ENCODE measurements at regions not wholly inside any gene's neighbourhood (a gene's known extent, or its start where the extent isn't known, plus 50 kb on each side); places are given as distances from the start of the nearest gene placed in this dataset.

DNA sequence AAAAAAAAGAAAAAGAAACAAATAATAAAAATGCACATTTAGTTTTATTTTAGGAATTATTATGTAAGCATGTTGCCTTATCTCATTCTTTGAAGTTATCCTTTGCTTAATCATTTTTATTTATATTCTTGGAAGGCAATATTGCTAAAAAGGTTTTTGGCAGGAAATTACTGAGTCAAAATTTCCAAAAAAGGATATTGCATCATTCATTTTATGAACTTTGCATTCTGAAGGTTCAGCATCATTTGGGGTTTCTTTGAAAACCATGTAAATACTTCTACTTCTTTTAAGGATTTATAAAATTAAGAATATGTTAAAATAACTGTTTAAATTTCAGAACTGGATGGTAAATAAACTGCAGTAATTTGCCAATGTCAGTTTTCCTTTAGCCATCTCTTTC lies 94.2 kb upstream of the CTNND2 start:
- peaks cover 10 to 14% of the 10 kb centered on the region in 2 experiments; a peak in 2 of 4 replicates for H3K9me3 ChIP-seq (ENCODE audit: control insufficient read depth in 1 of 2, insufficient read depth in 1 of 2, low read depth in 1 of 2, low read length in 2 of 2)
- no peaks in the 10 kb centered on the region for H4K20me1 ChIP-seq (ENCODE audit: insufficient read depth)
- no peaks in the 10 kb centered on the region for H3K36me3 ChIP-seq (ENCODE audit: control insufficient read depth in 1 of 2, insufficient read depth in 2 of 2, low read length in 2 of 2)
- no peaks in the 10 kb centered on the region for H3K9me2 ChIP-seq (ENCODE audit: insufficient read depth)
- no peaks in the 10 kb centered on the region for H3K27me3 ChIP-seq (ENCODE audit: insufficient read depth, low read length)
- no peak overlapping the region for H3K9ac ChIP-seq (ENCODE audit: low read length)
- H3K4me1 ChIP-seq (ENCODE audit: control insufficient read depth in 1 of 2, insufficient read depth in 2 of 2, low read length in 2 of 2): no peaks in the 10 kb centered on the region
- H3K27ac ChIP-seq (ENCODE audit: low read depth, low read length): no peak overlapping the region
- TF ChIP-seq ELF1 (IDR thresholded peaks at IDR 0.05; ENCODE audit: borderline replicate concordance, low read depth): no peak
- DNase-seq (ENCODE audit: low read depth, low spot score): no peak
- POLR2A ChIA-PET: no interaction called here
- no peak overlapping the region for H3K4me2 ChIP-seq (ENCODE audit: low read length)
- no peak overlapping the region for H3K4me3 ChIP-seq (replicated peaks in 1 of 2; ENCODE audit: low read depth in 1 of 2, low read length in 2 of 2)
- no peak for ATAC-seq
- H3K79me2 ChIP-seq (ENCODE audit: insufficient read depth, low read length): no peaks in the 10 kb centered on the region
- CTCF ChIA-PET: no interaction called here
- no peak overlapping the region for H2AFZ ChIP-seq (ENCODE audit: low read depth, low read length, poor library complexity, severe bottlenecking)
- RAD21 ChIA-PET (ENCODE audit: low non-redundant PET in 1 of 2, low total read pairs in 2 of 2, uncharacterized antibody in 2 of 2, unreplicated experiment in 2 of 2): no interaction called here
- intact Hi-C loops (cut with micrococcal nuclease): no loop called here
- BruUV-seq (replicated peaks): no TSS peak

DNA sequence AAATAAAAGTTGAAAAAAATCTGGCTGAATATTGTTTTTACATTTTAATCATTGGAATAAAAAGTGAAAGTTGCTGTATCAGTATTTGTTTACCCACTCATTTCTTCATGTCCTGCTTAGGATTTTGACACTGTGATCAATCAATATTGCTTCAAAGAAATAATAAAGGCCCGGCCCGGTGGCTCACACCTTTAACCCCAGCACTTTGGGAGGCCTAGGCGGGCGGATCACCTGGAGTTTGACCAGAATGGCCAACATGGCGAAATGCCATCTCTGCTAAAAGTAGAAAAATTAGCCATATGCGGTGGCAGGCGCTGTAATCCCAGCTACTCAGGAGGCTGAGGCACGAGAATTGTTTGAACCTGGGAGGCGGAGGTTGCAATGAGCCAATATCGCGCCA lies 93.7 kb upstream of the CTNND2 start:
- Histone ChIP-seq H2AFZ (ENCODE audit: low read depth, low read length, poor library complexity, severe bottlenecking) (no peak overlapping the region), H3K9me3 (ENCODE audit: control insufficient read depth in 1 of 2, insufficient read depth in 1 of 2, low read depth in 1 of 2, low read length in 2 of 2) (peaks cover 10 to 12% of the 10 kb centered on the region in 2 experiments; a peak in 2 of 4 replicates), H3K27ac (ENCODE audit: low read depth, low read length) (no peak overlapping the region), H3K9me2 (ENCODE audit: insufficient read depth) (no peaks in the 10 kb centered on the region), H3K79me2 (ENCODE audit: insufficient read depth, low read length) (no peaks in the 10 kb centered on the region), H3K4me3 (replicated peaks in 1 of 2; ENCODE audit: low read depth in 1 of 2, low read length in 2 of 2) (no peak overlapping the region), H3K27me3 (ENCODE audit: insufficient read depth, low read length) (no peaks in the 10 kb centered on the region), H3K36me3 (ENCODE audit: control insufficient read depth in 1 of 2, insufficient read depth in 2 of 2, low read length in 2 of 2) (no peaks in the 10 kb centered on the region), H3K9ac (ENCODE audit: low read length) (no peak overlapping the region), H3K4me1 (ENCODE audit: control insufficient read depth in 1 of 2, insufficient read depth in 2 of 2, low read length in 2 of 2) (no peaks in the 10 kb centered on the region), H4K20me1 (ENCODE audit: insufficient read depth) (no peaks in the 10 kb centered on the region), H3K4me2 (ENCODE audit: low read length) (no peak overlapping the region)
- CTCF ChIA-PET: no interaction called here
- intact Hi-C loops (cut with micrococcal nuclease): no loop called here
- ATAC-seq (no peak), DNase-seq (ENCODE audit: low read depth, low spot score) (no peak)
- no TSS peak for BruUV-seq (replicated peaks)
- RAD21 ChIA-PET (ENCODE audit: low non-redundant PET in 1 of 2, low total read pairs in 2 of 2, uncharacterized antibody in 2 of 2, unreplicated experiment in 2 of 2): no interaction called here
- POLR2A ChIA-PET: no interaction called here
- TF ChIP-seq ZNF274 (IDR thresholded peaks at IDR 0.05; ENCODE audit: low read depth, low read length) (no peak), SP1 (IDR thresholded peaks at IDR 0.05; ENCODE audit: low read depth) (no peak), ZFX (IDR thresholded peaks at IDR 0.05) (no peak), EZH2phosphoT487 (IDR thresholded peaks at IDR 0.05; ENCODE audit: borderline replicate concordance) (no peak), SRF (IDR thresholded peaks at IDR 0.05; ENCODE audit: low read depth) (no peak)
- TF ChIP-seq, protein P1, sequence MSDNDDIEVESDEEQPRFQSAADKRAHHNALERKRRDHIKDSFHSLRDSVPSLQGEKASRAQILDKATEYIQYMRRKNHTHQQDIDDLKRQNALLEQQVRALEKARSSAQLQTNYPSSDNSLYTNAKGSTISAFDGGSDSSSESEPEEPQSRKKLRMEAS (IDR thresholded peaks at IDR 0.05): no peak
- TF ChIP-seq, protein P2, sequence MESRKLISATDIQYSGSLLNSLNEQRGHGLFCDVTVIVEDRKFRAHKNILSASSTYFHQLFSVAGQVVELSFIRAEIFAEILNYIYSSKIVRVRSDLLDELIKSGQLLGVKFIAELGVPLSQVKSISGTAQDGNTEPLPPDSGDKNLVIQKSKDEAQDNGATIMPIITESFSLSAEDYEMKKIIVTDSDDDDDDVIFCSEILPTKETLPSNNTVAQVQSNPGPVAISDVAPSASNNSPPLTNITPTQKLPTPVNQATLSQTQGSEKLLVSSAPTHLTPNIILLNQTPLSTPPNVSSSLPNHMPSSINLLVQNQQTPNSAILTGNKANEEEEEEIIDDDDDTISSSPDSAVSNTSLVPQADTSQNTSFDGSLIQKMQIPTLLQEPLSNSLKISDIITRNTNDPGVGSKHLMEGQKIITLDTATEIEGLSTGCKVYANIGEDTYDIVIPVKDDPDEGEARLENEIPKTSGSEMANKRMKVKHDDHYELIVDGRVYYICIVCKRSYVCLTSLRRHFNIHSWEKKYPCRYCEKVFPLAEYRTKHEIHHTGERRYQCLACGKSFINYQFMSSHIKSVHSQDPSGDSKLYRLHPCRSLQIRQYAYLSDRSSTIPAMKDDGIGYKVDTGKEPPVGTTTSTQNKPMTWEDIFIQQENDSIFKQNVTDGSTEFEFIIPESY (IDR thresholded peaks at IDR 0.05; ENCODE audit: extremely low read depth, insufficient replicate concordance, low read length): no peak
- TF ChIP-seq, protein P3, sequence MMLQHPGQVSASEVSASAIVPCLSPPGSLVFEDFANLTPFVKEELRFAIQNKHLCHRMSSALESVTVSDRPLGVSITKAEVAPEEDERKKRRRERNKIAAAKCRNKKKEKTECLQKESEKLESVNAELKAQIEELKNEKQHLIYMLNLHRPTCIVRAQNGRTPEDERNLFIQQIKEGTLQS (IDR thresholded peaks at IDR 0.05): no peak
- TF ChIP-seq, protein P4, sequence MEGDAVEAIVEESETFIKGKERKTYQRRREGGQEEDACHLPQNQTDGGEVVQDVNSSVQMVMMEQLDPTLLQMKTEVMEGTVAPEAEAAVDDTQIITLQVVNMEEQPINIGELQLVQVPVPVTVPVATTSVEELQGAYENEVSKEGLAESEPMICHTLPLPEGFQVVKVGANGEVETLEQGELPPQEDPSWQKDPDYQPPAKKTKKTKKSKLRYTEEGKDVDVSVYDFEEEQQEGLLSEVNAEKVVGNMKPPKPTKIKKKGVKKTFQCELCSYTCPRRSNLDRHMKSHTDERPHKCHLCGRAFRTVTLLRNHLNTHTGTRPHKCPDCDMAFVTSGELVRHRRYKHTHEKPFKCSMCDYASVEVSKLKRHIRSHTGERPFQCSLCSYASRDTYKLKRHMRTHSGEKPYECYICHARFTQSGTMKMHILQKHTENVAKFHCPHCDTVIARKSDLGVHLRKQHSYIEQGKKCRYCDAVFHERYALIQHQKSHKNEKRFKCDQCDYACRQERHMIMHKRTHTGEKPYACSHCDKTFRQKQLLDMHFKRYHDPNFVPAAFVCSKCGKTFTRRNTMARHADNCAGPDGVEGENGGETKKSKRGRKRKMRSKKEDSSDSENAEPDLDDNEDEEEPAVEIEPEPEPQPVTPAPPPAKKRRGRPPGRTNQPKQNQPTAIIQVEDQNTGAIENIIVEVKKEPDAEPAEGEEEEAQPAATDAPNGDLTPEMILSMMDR (IDR thresholded peaks at IDR 0.05 in 2 of 3, conservative IDR thresholded peaks at IDR 0.05 in 1 of 3; ENCODE audit: borderline replicate concordance in 1 of 3, insufficient read depth in 1 of 3, low read depth in 2 of 3, low read length in 2 of 3): no peak

Data from HCT116 (cell line).